Right lobe of liver (tissue), 6 donors: ENCODE measurements at regions not wholly inside any gene's neighbourhood (a gene's known extent, or its start where the extent isn't known, plus 50 kb on each side); places are given as distances from the start of the nearest gene placed in this dataset.

Experiments
- ATAC-seq, 4 donors: fragments of 200-7000 bp; cut with Tn5 transposase; one replicate each; pipeline ENCODE4 v1.9.1; 2020; ENCODE audit warnings: mild to moderate bottlenecking in 4 of 4, moderate library complexity in 4 of 4
- DNase-seq, 3 donors: peaks; one replicate each; pipeline ENCODE4 v3.0.0-alpha.2; 2020
- H3K27ac ChIP-seq, 3 donors: fragments of 200-600 bp; one replicate each; pipeline ENCODE4 v1.8.0; 2022
- H3K27me3 ChIP-seq, 2 donors: fragments of 200-600 bp; one replicate each; pipeline ENCODE4 v1.8.0; 2022
- H3K36me3 ChIP-seq, 4 donors: fragments of 200-600 bp; sonication (generic) in 1 of 4; one replicate each; pipeline versions ENCODE4 v1.5.1 to v1.8.0; 2017 to 2022; ENCODE audit warnings: control low read depth in 1 of 4
- H3K4me1 ChIP-seq, 4 donors: fragments of 200-600 bp; sonication (generic) in 1 of 4; one replicate each; pipeline versions ENCODE4 v1.5.1 to v1.8.0; 2017 to 2022; ENCODE audit warnings: control low read depth in 1 of 4
- H3K4me3 ChIP-seq, 3 donors: fragments of 200-600 bp; one replicate each; pipeline ENCODE4 v1.8.0; 2022
- H3K9me3 ChIP-seq, 4 donors: fragments of 200-600 bp; sonication (generic) in 1 of 4; one replicate each; pipeline versions ENCODE4 v1.5.1 to v1.8.0; 2017 to 2022; ENCODE audit warnings: control low read depth in 1 of 4
- POLR2A ChIP-seq: fragments of 450-650 bp; IDR thresholded peaks from one replicate; pipeline ENCODE4 v1.6.1; 2017; ENCODE audit warnings: antibody characterized with exemption, mild to moderate bottlenecking
- WGBS: methylation state at CpG from one replicate; pipeline ENCODE4 v1.1.6; 2018; ENCODE audit warnings: low coverage, low lambda C conversion rate; ENCODE audit not compliant: insufficient coverage; ENCODE audit errors: missing lambda C conversion rate; 5-methylcytosine and 5-hydroxymethylcytosine counted together
- intact Hi-C, 2 donors: fragments of 100-400 bp; cut with DNase I; formaldehyde crosslinking; loops; one replicate each; pipeline versions ENCODE4 v1.11.2 to v1.14.1; 2022
- TF ChIP-seq, protein P1 (sequence below), 4 donors: fragments of 200-600 bp in 3 of 4; fragments of 450-650 bp in 1 of 4; IDR thresholded peaks; one replicate each; pipeline versions ENCODE4 v1.5.1 to v1.8.0; 2016 to 2022; ENCODE audit warnings: antibody characterized with exemption in 4 of 4, mild to moderate bottlenecking in 2 of 4
- donor health status: DM: no; HTN: yes; CAD: no.
- donor health status: DM: no; HTN: no; CAD: no.
- donor health status: DM: no; HTN: no; CAD: no.
- donor health status: DM: no; HTN: yes; CAD: no.
- donor health status: DM: no; HTN: yes; CAD: no.

- TF ChIP-seq POLR2A, result no peak
- TF ChIP-seq, protein P1, sequence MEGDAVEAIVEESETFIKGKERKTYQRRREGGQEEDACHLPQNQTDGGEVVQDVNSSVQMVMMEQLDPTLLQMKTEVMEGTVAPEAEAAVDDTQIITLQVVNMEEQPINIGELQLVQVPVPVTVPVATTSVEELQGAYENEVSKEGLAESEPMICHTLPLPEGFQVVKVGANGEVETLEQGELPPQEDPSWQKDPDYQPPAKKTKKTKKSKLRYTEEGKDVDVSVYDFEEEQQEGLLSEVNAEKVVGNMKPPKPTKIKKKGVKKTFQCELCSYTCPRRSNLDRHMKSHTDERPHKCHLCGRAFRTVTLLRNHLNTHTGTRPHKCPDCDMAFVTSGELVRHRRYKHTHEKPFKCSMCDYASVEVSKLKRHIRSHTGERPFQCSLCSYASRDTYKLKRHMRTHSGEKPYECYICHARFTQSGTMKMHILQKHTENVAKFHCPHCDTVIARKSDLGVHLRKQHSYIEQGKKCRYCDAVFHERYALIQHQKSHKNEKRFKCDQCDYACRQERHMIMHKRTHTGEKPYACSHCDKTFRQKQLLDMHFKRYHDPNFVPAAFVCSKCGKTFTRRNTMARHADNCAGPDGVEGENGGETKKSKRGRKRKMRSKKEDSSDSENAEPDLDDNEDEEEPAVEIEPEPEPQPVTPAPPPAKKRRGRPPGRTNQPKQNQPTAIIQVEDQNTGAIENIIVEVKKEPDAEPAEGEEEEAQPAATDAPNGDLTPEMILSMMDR (IDR thresholded peaks at IDR 0.05), result no peak
- H3K27ac ChIP-seq, result no peak overlapping the region
- H3K27me3 ChIP-seq, result no peaks in the 10 kb centered on the region
- intact Hi-C loops, result no loop called here
- H3K4me1 ChIP-seq, result no peaks in the 10 kb centered on the region
- H3K36me3 ChIP-seq, result no peaks in the 10 kb centered on the region
- peak; percentile 17 to 43 (median 36) for DNase-seq
- H3K4me3 ChIP-seq, result no peak overlapping the region
- WGBS, result 59% methylated on average over 24 of the region's 89 CpGs
- no peak for ATAC-seq
- no peaks in the 10 kb centered on the region for H3K9me3 ChIP-seq
Measured at GRCh38 chr18:79616651-79617510, 62.7 kb upstream of the CTDP1 start.

GRCh38 chr18:79617511-79618500 is 61.8 kb upstream of the CTDP1 start:
- ATAC-seq (no peak), DNase-seq (peak; percentile 16 to 55 (median 38))
- no peaks in the 10 kb centered on the region for H3K9me3 ChIP-seq
- no peaks in the 10 kb centered on the region for H3K36me3 ChIP-seq
- H3K27me3 ChIP-seq, result no peaks in the 10 kb centered on the region
- intact Hi-C loops, result no loop called here
- WGBS, result 80% methylated on average over 1 of the region's 79 CpGs
- H3K27ac ChIP-seq, result no peak overlapping the region
- no peaks in the 10 kb centered on the region for H3K4me1 ChIP-seq
- TF ChIP-seq POLR2A, result no peak
- TF ChIP-seq, protein P1 (IDR thresholded peaks at IDR 0.05), result no peak
- H3K4me3 ChIP-seq, result no peak overlapping the region

DNA sequence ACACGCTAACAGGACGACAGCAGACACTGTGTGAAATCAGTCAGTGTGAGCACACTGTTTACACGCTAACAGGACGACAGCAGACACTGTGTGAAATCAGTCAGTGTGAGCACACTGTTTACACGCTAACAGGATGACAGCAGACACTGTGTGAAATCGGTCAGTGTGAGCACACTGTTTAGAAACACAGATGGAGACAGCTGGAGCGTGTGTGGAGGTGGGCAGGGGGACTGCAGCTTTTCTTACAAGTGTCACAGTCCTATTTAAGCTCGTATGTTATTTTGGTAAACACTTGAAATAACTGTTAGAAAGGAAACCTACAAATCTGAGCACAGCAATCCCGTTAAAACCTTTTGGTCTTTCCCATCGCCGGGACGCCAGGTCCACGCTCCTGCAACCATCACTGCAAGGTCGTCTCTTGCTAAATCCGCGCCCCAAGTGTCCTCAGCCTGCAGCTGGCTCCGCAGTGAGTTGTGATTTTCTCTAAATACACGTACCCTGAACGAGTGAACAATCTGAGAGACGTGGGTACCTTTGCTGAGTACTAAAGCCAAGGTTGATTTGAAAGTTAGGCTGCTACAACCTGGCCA is 58.9 kb upstream of the CTDP1 start:
- Histone ChIP-seq H3K27me3 (no peaks in the 10 kb centered on the region), H3K4me1 (no peaks in the 10 kb centered on the region), H3K4me3 (no peak overlapping the region), H3K9me3 (no peaks in the 10 kb centered on the region), H3K36me3 (no peaks in the 10 kb centered on the region), H3K27ac (no peak overlapping the region)
- intact Hi-C loops, result no loop called here
- TF ChIP-seq, protein P1 (IDR thresholded peaks at IDR 0.05), result no peak
- no peak for TF ChIP-seq POLR2A
- ATAC-seq (no peak), DNase-seq (peak in 1 of 3 donors; percentile 11)
- WGBS, result 75% methylated on average over 20 of the region's 20 CpGs

GRCh38 chr18:79621501-79621900 is 58.1 kb upstream of the CTDP1 start:
- H3K4me1 ChIP-seq, result no peaks in the 10 kb centered on the region
- H3K36me3 ChIP-seq, result no peaks in the 10 kb centered on the region
- 76% methylated on average over 6 of the region's 14 CpGs for WGBS
- H3K27ac ChIP-seq, result no peak overlapping the region
- no peaks in the 10 kb centered on the region for H3K9me3 ChIP-seq
- DNase-seq, result peak in 2 of 3 donors; percentile 11 to 23
- TF ChIP-seq POLR2A, result no peak
- TF ChIP-seq, protein P1 (IDR thresholded peaks at IDR 0.05), result no peak
- no peak overlapping the region for H3K4me3 ChIP-seq
- intact Hi-C loops, result no loop called here
- ATAC-seq, result peak in 1 of 4 donors; percentile 38
- no peaks in the 10 kb centered on the region for H3K27me3 ChIP-seq
